GM12892 (cell line): ENCODE measurements at regions not wholly inside any gene's neighbourhood (a gene's known extent, or its start where the extent isn't known, plus 50 kb on each side); places are given as distances from the start of the nearest gene placed in this dataset.

Experiments
- DNase-seq: peaks from one replicate; pipeline ENCODE4 v3.0.0; 2011; ENCODE audit not compliant: insufficient read length
- FAIRE-seq: peaks from 2 replicates; lab custom pipeline; 2011; peaks lifted over from hg19 to GRCh38; lab: Jason Lieb, UNC
- POLR2A ChIP-seq: IDR thresholded peaks from 2 replicates; pipeline ENCODE4 v1.6.1; 2011; ENCODE audit warnings: low read depth, low read length, control low read depth
- POLR2AphosphoS5 ChIP-seq: IDR thresholded peaks from 2 replicates; pipeline ENCODE4 v1.6.1; 2011; ENCODE audit warnings: low read depth, low read length, control low read depth
- TAF1 ChIP-seq: IDR thresholded peaks from 2 replicates; pipeline ENCODE4 v1.6.1; 2011; ENCODE audit warnings: low read depth, mild to moderate bottlenecking, control low read depth, low read length, borderline replicate concordance

DNA sequence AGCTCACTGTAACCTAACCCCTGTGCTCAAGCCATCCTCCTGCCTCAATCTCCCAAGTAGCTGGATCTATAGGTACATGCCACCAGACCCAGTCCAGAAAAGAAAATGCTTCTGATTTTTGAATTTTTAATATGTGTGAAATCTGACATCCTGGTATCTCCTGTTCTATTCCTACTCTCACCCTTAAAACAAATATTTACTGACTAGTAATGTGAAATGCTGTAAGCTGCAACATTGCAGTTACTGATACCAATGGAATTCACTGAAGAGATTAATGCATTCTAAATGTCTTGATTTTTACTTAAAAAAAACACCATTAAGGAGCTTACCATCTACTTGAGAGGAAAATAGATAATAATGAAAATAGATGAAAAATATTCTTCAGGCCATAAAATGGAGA lies 162.7 kb upstream of the TSLP start:
- DNase-seq (no peak), FAIRE-seq (no peak)
- TF ChIP-seq POLR2AphosphoS5 (no peak), POLR2A (no peak), TAF1 (no peak)

DNA sequence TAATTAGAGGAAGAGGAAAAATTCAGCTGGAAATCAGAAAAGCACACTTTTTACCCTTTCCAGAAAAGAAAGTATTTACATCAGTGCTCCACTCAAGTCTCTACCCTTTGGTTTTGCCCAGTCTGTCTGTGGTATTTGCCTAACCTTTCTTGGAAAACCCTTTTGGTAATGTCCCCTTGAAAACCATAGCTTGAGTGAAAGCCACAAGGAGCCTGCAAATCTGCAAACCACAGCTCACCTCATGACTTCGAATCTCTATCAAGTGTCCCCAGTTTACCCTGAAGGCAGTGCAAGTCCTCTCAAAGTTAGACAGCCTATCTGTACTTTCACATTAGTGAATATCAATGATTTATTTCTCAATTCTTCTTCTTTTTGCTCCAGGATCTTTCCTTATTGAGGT lies 162.1 kb upstream of the TSLP start:
- no peak for FAIRE-seq
- DNase-seq, result no peak
- TF ChIP-seq TAF1, result no peak
- TF ChIP-seq POLR2A, result no peak
- no peak for TF ChIP-seq POLR2AphosphoS5

DNA sequence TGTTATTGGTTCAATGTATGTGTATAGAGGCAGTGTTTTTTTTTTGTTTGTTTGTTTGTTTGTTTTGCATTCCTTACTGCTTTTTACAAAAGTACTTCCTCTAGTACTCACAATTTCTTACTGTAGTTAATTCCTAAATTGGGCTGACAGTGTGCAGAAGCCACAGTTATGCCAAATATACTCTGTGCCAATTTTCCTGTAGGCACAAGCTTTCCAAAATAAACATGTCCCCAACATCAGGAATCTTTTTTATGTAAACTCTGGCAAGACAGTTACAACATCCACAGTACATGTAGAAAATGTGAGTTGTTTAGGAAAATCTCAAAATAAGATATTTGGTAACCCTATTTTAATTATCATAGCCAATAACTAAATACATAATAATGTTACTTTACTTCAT lies 161.6 kb upstream of the TSLP start:
- DNase-seq (no peak), FAIRE-seq (no peak)

DNA sequence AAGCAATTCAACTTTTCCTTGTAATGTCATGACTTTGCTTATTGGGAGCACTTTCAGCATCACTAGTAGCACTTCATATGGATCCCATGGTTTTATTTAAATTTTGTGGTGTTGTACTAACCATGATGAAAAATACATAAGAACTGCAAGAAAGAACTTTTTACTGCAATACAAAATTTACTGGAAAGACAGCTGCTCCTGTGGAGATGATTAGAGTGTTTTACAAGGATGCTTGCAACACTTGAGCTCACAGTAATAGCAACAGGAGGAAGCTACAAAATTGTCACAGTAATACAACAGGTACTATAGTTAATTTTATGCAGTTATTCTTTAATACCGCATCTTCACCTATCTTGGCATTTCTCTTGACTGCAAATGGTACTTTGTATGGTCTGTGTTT lies 158.3 kb upstream of the TSLP start:
- no peak for TF ChIP-seq POLR2AphosphoS5
- TF ChIP-seq POLR2A, result no peak
- TF ChIP-seq TAF1, result no peak
- DNase-seq, result no peak
- FAIRE-seq, result no peak

More for the DNA sequence above, 161.6 kb upstream of the TSLP start:
- TF ChIP-seq POLR2AphosphoS5, result no peak
- TF ChIP-seq TAF1, result no peak
- no peak for TF ChIP-seq POLR2A

DNA sequence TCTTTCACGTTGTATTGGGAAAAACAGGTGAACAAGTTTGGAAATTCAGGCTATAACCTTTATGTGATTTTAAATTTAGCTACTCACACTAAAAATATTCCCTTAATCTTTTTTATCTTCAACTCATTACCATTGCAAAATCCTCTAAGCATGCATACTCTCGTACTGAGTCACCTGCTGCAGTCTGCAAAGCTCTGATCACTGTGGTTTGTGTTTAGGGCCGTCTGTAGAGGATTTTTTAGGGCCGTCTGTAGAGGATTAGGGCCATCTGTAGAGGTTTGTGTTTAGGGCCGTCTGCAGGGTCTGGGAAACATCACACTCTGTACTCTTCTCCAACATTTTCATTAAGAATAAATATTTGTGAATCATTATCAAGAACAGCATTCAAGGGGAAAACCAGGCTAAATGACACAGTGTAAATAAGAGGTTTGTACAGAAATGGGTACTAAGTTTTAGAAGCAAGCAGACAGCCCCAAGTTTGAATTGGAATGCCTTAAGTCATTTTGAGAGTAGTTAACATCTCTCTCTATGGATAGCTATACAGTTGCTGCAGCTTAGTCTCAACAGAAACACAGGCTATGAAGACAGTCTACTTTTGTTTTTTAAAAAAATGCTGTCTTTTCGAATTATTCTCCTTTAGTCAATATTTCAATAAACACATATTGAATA lies 155.0 kb upstream of the TSLP start:
- peak; percentile 53 for FAIRE-seq
- no peak for DNase-seq
- TF ChIP-seq POLR2AphosphoS5 (no peak), POLR2A (no peak), TAF1 (no peak)

DNA sequence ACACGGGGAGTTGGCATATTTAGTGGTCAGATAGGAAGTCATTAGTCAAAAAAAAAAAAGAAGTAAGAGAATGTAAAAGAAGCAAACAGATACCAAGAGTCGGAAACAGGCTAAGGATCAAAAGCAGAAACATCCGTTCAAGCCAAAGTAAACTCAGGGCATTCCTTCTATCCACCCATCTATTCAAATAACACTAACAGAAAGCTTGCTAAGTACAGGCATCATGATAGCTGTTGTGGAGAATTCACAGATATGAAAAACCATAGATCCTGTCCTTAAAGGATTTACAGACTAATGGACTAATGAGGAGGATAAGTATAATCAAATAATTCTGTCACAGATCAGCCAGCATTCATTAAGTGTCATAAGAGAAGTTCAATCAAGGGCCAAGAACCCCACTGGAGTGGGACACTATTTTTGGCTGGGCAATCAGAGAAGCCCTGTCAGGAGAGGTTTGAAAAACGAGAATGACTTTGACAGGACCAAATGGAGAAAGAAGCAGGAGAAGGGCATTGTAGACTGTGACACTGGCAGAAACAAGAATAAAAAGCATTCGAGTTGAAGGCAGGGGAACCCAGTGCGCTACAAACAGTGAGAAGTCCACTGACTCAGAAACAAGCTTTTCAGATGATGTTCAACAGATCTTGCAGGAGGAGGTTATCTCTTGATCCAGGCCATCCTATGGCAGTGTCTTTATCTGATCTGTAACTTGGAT lies 154.2 kb upstream of the TSLP start:
- TF ChIP-seq POLR2AphosphoS5 (no peak), POLR2A (no peak), TAF1 (no peak)
- FAIRE-seq (no peak), DNase-seq (no peak)

DNA sequence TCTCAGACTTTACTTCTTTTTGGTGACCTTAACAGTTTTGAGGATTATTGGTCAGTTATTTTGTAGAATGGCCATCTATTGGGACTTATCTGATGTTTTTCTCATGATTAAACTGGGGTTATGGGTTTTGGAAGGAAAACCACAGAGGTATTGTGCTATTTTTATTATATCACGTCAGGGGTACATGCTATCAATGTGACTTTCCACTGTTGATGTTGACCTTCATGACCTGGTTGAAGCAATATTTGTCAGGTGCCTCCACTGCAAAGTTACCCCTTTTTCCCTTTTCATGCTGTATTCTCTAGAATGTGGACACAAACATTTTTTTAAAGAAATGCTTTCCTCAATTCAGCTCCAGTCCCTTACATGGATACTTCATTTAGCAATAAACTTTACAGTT lies 152.8 kb upstream of the TSLP start:
- no peak for FAIRE-seq
- TF ChIP-seq POLR2AphosphoS5, result no peak
- no peak for TF ChIP-seq POLR2A
- no peak for TF ChIP-seq TAF1

DNA sequence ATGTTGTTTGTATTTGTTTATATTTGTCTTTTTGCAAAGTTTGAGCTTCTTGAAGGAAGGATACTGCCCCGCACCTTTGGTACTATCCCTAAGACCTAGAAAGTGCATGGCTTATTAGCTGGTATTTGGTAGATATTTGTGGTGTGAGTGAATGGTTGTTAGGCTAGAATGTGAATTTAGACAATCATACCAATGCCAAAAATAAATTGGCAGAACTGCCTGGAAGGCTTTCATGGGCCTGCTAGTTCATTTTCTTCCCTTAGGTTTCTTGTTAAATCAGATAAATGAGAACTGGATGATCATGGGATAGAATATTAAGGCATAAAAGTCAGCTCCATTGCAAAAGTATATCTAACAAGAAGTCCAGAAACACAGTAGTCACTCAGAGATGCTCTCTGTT lies 147.5 kb upstream of the TSLP start:
- DNase-seq, result no peak

More for the DNA sequence above, 152.8 kb upstream of the TSLP start:
- no peak for DNase-seq

DNA sequence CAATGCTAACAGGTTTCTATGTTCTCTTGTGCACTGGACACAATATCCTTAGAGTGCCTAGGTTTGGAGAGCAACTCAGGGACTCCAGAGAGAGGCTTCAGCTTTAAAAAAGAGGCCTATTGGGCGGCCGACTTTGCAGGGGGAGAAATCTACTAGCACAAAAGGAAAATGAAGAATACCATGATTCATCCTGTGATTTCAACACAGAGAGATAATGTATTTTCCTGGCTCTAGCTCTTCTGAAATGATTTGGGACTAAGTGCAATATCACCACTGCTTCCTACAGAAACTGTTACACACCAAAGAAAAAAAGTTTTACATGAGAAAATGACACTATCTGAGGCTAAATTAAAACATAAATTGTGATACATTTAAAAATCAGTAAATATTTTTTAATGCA lies 146.1 kb upstream of the TSLP start:
- DNase-seq, result no peak
- no peak for TF ChIP-seq TAF1
- no peak for TF ChIP-seq POLR2A
- TF ChIP-seq POLR2AphosphoS5, result no peak
- FAIRE-seq, result no peak

More for the DNA sequence above, 147.5 kb upstream of the TSLP start:
- TF ChIP-seq POLR2A, result no peak
- TF ChIP-seq POLR2AphosphoS5, result no peak
- no peak for TF ChIP-seq TAF1
- FAIRE-seq, result no peak

DNA sequence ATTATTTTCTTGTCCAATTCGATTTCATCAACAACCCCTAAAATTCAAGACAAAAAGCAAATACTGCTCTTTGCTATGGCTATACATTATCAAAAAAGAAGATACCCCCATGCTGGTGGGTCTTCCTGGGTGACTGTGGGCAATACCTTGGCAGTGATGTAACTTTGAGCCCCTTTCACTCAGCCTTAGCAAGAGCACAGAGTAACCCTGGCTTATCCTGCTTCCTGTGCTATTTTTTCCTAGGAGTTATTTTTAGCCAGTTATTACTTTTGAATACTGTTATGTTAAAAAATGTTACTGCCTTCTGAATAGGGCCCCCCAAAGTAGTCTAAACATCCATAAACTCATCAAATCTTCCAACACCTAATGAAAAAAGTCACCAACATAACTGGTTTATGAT lies 145.6 kb upstream of the TSLP start:
- DNase-seq, result no peak
- TF ChIP-seq TAF1 (no peak), POLR2AphosphoS5 (no peak), POLR2A (no peak)
- FAIRE-seq, result no peak

DNA sequence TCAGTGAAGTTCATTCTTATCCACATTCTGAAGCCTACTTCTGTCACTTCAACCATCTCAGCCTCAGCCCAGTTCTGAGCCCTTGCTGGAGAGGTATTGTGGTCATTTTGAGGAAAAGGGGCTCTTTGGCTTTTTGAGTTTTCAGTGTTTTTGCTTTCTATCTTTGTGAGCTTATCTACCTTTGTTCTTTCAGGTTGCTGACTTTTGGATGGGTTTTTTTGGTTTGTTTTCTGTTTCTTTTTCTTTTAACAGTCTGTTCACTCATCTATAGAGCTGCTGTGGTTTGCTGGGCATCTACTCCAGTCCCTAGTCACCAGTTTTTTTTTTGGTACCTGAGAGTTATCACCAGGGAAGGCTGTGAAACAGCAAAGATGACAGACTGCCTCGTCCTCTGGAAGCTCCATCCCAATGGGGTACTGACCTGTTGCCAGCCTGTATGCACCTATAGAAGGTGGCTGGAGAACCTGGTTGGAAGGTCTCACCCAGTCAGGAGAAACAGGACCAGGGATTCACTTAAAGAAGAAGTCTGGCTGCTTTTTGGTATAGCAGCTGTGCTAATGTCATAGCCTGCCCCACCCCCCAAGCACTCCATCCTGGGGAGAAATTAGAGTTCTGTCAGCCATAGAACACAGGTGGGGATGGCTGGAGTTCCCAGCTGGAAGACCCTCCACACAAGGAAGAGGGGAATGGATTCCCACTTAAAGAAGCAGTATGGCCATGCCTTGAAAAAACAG lies 138.6 kb upstream of the TSLP start:
- DNase-seq (no peak), FAIRE-seq (no peak)
- no peak for TF ChIP-seq TAF1
- TF ChIP-seq POLR2AphosphoS5, result no peak
- TF ChIP-seq POLR2A, result no peak

DNA sequence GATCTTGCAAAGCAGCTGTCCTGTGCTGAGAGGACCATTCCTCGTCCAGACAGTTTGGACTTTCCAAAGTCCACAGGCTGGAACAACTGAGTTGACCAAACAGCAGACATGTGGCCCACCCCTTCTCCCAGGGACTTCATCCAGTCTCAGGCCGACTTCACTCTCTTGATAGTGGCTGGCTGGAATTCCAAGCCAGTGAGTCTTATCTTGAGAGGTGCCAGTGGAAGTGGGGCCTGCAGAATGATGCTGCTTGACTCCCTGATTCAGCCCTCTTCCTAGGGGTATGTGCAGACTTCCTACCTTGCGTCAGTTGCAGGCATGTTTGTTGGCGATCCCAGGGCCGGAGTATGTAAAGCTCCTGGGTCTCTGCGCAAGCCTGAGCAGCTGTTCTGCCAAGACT lies 131.4 kb upstream of the TSLP start:
- TF ChIP-seq POLR2A, result no peak
- TF ChIP-seq TAF1, result no peak
- TF ChIP-seq POLR2AphosphoS5, result no peak

More for the DNA sequence above, 131.4 kb upstream of the TSLP start:
- FAIRE-seq, result no peak
- no peak for DNase-seq
